GM23248 (cell line): ENCODE measurements at regions not wholly inside any gene's neighbourhood (a gene's known extent, or its start where the extent isn't known, plus 50 kb on each side); places are given as distances from the start of the nearest gene placed in this dataset.

ENCODE experiments used
- EZH2 ChIP-seq: fragments of 200-600 bp; sonication (generic); IDR thresholded peaks from 2 replicates; pipeline ENCODE4 v1.6.1; 2018; ENCODE audit warnings: antibody characterized with exemption, mild to moderate bottlenecking; ENCODE audit not compliant: insufficient read depth, poor library complexity, severe bottlenecking
- EZH2phosphoT487 ChIP-seq: fragments of 200-600 bp; sonication (generic); IDR thresholded peaks from 2 replicates; pipeline ENCODE4 v1.6.1; 2018; ENCODE audit warnings: antibody characterized with exemption, moderate library complexity, mild to moderate bottlenecking, low read depth; ENCODE audit not compliant: insufficient read depth

- TF ChIP-seq EZH2phosphoT487, result no peak
- TF ChIP-seq EZH2, result no peak
Observed at GRCh38 chr18:30093376-30093775, 949.2 kb downstream of the DSC3 start.
